IgD-negative memory B cell (primary cell): ENCODE measurements at regions not wholly inside any gene's neighbourhood (a gene's known extent, or its start where the extent isn't known, plus 50 kb on each side); places are given as distances from the start of the nearest gene placed in this dataset.
"Not testable (repeated sequence)": the region's sequence is repeated elsewhere in the genome, so short reads cannot be mapped to it uniquely, and the experiment has no call there.

Experiments used
- H3K27ac Mint-ChIP-seq, 3 donors: one replicate each; pipeline ENCODE4 v1.8.0; 2020 to 2022; ENCODE audit warnings: mild to moderate bottlenecking in 3 of 3, mixed read lengths in 3 of 3, moderate library complexity in 1 of 3
- H3K27me3 Mint-ChIP-seq: one replicate; pipeline ENCODE4 v1.8.0; 2021; ENCODE audit warnings: mixed read lengths
- H3K36me3 Mint-ChIP-seq: one replicate; pipeline ENCODE4 v1.8.0; 2020; ENCODE audit warnings: mild to moderate bottlenecking, mixed read lengths
- H3K4me1 Mint-ChIP-seq, 3 donors: one replicate each; pipeline ENCODE4 v1.8.0; 2020 to 2022; ENCODE audit warnings: mixed read lengths in 3 of 3, mild to moderate bottlenecking in 1 of 3
- H3K4me3 Mint-ChIP-seq, 4 donors: one replicate each; pipeline ENCODE4 v1.8.0; 2020 to 2022; ENCODE audit warnings: mild to moderate bottlenecking in 4 of 4, mixed read lengths in 4 of 4, moderate library complexity in 3 of 4
- H3K9me3 Mint-ChIP-seq, 3 donors: one replicate each; pipeline ENCODE4 v1.8.0; 2020 to 2021; ENCODE audit warnings: mixed read lengths in 3 of 3, mild to moderate bottlenecking in 1 of 3

DNA sequence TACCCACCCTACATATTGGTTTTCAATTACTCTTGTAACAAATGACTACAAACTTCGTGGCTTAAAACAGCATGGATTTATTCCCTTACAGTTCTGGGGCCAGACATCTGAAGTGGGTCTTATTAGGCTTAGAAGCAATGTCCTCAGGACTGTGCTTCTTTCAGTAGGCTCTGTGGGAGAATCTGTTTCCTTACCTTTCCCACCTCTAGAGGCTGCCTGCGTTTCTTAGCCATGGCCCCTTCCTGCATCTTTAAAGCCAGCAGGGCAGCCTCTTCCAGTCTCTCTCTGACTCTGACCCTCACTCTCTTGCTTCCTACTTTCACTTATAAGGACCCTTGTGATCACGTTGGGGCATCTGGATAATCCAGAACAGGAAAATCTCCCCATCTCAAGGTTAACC lies 252.5 kb upstream of the PGRMC2 start:
- Mint-ChIP-seq H3K27ac (no peak overlapping the region), H3K9me3 (no peaks in the 10 kb centered on the region), H3K4me1 (no peaks in the 10 kb centered on the region), H3K36me3 (peaks cover 2% of the 10 kb centered on the region), H3K4me3 (no peak overlapping the region), H3K27me3 (peaks cover 3% of the 10 kb centered on the region)

DNA sequence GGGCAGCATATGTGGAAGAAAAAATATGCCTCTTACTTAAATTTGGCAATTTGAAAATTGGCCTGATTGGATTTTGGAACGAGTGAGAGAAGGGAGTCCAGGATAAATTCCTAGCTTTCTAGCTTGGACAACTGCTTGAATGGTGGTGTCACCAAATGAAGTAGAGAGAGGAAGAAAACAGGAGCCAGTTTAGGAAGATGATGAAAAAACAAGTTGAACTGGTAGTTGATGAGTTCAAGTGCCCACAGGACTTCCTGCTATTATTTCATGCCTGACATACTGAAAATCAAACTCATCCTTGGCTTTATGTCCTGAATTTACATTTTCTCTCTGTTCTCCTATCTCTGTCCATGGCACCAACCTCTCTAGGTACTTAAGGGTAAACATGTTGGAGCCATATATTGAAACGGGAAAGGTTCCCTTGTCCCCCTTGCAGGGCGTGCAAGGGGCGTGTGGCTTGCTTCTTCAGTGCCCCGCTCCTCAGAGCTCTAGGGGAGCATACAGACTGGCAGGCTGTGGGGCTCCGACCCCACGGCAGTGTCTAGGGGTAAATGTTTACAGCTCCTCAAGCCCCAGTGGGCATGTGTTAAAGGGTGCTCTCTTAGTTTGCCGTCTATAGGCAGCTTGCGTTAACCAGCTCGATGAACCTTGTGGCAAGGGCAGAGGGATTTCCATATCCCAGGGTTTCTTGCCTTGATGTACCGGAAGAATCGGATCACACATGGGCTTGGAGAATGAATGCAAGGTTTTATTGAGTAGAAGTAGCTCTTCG lies 250.7 kb upstream of the PGRMC2 start:
- Mint-ChIP-seq H3K4me3 (no peak overlapping the region), H3K4me1 (no peaks in the 10 kb centered on the region), H3K36me3 (peaks cover 2% of the 10 kb centered on the region), H3K27me3 (peaks cover 4% of the 10 kb centered on the region), H3K9me3 (peaks cover 0 to 1% (median 0%) of the 10 kb centered on the region in 3 donors), H3K27ac (no peak overlapping the region)

DNA sequence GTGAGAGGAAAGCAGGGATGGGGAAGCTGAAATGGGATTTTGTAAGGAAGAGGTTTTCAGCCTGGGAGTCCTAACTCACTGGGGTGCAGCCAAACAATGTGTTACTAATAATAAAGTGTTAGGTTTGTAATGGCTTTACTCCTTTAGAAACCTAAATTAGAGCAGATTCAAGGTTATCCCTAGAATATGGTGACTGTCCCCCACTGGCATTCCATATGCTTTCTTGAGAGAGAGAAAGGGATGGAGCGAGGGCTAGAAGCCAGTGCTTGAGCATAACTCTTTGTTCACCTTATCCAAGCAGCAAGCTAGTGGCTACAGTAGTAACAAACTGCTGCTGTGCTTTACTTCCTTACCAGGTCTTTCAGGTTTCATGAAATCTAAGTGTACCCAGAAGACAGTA lies 249.1 kb upstream of the PGRMC2 start:
- peaks cover 4% of the 10 kb centered on the region for H3K27me3 Mint-ChIP-seq
- H3K36me3 Mint-ChIP-seq = peaks cover 2% of the 10 kb centered on the region
- H3K27ac Mint-ChIP-seq = no peak overlapping the region
- peaks cover 0 to 1% (median 0%) of the 10 kb centered on the region in 3 donors for H3K9me3 Mint-ChIP-seq
- H3K4me3 Mint-ChIP-seq = no peak overlapping the region
- peaks cover 0 to 3% (median 0%) of the 10 kb centered on the region in 3 donors for H3K4me1 Mint-ChIP-seq

DNA sequence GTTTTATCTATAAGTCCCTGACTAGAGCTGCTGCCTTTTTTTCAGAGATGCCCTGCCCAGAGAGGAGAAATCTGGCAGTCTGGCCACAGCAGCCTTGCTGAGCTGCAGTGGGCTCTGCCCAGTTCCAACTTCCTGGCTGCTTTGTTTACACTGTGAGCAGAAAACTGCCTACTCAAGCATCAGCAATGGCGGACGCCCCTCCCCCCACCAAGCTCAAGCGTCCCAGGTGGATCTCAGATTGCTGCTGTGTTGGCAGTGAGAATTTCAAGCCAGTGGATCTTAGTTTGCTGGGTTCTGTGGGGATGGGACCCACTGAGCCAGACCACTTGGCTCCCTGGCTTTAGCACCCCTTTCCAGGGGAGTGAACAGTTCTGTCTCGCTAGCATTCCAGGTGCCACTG lies 247.9 kb upstream of the PGRMC2 start:
- not testable (repeated sequence) for H3K4me3 Mint-ChIP-seq, H3K27ac Mint-ChIP-seq, H3K9me3 Mint-ChIP-seq, H3K36me3 Mint-ChIP-seq, H3K27me3 Mint-ChIP-seq, H3K4me1 Mint-ChIP-seq

DNA sequence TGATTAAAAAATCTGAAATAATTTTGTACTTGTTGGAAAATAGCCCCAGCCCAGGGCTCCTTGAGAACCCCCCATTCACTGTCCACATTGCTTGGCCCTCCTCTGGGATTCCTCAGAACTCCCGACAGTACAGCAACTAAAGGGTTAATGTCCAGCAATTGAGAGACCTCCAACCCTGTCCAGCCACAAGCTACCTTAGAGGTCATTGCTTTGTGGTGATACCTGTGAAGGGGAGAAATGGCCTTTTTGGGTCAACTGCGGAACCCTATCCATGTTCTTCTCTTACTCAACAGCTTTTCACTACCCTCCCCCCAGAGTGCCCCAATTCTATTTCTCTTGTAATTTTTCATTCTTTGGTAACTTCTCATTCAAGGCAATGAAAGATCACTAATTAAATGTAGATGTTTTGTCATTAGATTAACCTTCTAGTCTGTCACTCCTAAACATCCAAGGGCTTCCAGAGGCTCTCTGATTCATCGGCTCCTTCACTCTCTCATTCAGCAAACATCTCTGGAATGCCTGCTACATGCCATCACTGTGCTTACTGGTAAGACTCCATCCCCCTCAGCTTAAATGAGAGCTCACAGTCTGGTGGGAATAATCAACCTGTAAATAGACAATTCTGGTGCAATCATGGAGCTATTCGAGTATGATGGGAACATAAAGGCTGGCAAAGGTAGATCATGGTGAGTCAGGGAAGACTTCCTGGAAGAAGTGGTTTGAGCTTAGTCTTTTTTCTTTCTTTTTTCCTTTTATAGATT lies 241.4 kb upstream of the PGRMC2 start:
- peaks cover 0 to 2% (median 0%) of the 10 kb centered on the region in 3 donors for H3K9me3 Mint-ChIP-seq
- H3K4me3 Mint-ChIP-seq = no peak overlapping the region
- H3K36me3 Mint-ChIP-seq = no peaks in the 10 kb centered on the region
- H3K4me1 Mint-ChIP-seq = peaks cover 2 to 8% (median 4%) of the 10 kb centered on the region in 3 donors
- no peaks in the 10 kb centered on the region for H3K27me3 Mint-ChIP-seq
- H3K27ac Mint-ChIP-seq = no peak overlapping the region

DNA sequence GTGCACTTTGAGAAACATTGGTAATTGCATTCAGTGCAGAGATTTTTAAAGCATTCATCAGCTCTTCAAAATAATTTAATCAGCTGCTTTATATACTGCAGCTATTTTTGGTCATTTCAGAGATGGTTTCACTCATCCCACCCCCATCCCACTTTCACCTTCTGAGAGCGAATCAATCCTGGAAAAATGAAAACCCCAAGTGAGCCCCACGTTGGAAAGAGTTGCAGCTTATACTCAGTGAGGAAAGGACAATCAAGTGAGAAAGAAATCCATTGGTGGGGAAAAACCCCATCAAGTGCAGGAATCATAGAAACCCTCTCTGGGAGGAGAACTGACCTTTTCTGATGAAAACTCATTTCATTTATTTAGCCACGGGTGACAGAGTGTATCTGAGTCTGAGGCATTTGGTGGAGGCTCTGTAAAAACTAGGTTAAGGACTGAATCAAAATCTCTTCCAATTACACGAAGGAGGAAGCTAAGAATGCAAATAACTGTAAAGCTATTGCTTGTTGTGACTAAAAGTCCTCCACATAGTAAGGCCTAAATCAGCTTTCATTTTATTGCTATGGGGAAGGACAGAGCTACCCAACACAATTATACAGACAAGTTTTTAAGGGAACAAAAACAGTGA lies 240.4 kb upstream of the PGRMC2 start:
- Mint-ChIP-seq H3K27me3 (peaks cover 1% of the 10 kb centered on the region), H3K27ac (peak overlapping the region in 1 of 3 donors; percentile 30), H3K4me1 (peaks cover 2 to 8% (median 4%) of the 10 kb centered on the region in 3 donors), H3K4me3 (no peak overlapping the region), H3K36me3 (no peaks in the 10 kb centered on the region), H3K9me3 (peaks cover 0 to 2% (median 0%) of the 10 kb centered on the region in 3 donors)

DNA sequence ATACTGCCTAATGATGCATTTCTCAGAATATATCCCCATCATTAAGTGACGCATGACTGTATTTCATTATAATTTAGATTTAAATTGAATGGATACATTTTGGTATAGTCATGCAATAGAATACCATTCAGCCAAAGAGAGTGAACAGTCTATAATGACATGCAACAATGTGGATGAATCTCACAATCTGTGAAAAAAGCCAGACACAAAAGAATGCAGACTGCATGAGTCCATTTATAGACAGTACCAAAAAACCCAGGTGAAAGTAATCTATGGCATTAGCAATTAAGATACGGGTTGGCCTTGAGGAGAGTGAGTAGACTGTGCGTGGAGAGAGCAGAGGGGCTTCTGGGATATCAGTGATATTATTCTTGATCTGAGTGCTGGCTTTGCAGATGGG lies 239.7 kb upstream of the PGRMC2 start:
- H3K4me1 Mint-ChIP-seq = peaks cover 2 to 5% (median 4%) of the 10 kb centered on the region in 3 donors
- peaks cover 1% of the 10 kb centered on the region for H3K27me3 Mint-ChIP-seq
- H3K27ac Mint-ChIP-seq = no peak overlapping the region

DNA sequence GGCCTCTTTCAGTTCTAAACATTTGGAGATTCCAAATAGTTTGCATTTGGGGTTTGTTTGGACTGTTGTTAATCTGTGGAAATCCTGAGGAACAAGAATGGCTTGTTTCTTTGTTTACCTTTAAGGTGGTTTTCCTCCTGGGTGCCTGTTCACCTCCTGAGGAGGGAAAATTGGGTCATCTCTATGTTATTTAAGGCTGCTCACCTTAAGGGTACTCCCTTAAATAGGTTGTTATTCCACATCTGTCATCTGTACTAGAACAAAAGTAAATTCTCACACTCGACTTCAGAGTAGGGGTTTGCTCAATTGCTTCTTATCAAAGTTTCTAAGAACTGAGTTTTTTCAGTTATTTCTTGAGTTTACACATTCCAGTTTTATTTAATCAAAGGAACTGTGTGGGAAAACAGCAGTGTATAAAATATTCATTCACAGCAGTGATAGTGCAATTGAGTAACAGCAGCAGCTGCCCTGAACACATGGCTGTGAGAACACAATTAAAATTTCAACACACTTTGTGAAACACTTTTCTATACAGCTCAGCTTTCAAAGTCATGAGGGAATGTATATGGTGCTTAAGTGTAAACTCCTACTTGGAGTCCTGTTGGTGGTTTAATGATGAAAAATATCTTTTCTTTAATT lies 238.5 kb upstream of the PGRMC2 start:
- Mint-ChIP-seq H3K9me3 (peaks cover 0 to 9% (median 0%) of the 10 kb centered on the region in 3 donors), H3K27ac (no peak overlapping the region), H3K27me3 (peaks cover 3% of the 10 kb centered on the region), H3K36me3 (no peaks in the 10 kb centered on the region), H3K4me1 (peaks cover 2 to 5% (median 4%) of the 10 kb centered on the region in 3 donors), H3K4me3 (no peak overlapping the region)

More for the DNA sequence above, 239.7 kb upstream of the PGRMC2 start:
- peaks cover 0 to 4% (median 0%) of the 10 kb centered on the region in 3 donors for H3K9me3 Mint-ChIP-seq
- H3K36me3 Mint-ChIP-seq = no peaks in the 10 kb centered on the region
- H3K4me3 Mint-ChIP-seq = no peak overlapping the region

DNA sequence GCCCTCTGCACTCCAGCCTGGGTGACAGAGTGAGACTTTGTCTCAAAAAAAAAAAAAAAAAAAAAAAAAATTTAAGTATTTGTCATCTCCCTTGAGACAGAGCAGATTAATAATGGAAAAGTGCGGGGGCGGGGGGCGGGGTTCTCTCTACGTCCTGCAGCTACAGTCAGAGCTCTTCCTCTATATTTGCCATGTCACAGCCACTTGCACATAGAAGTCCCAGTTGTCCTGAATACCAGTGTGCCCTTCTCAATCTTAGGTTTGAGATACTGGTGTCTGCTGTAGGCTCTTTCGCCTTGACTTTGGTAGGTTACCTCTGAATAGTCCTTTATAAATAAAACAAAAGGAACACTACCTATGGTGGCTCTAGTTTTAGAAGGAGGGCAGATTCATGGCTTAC lies 237.8 kb upstream of the PGRMC2 start:
- no peaks in the 10 kb centered on the region for H3K36me3 Mint-ChIP-seq
- no peak overlapping the region for H3K27ac Mint-ChIP-seq
- H3K4me3 Mint-ChIP-seq = no peak overlapping the region
- peaks cover 3% of the 10 kb centered on the region for H3K27me3 Mint-ChIP-seq
- peaks cover 0 to 9% (median 0%) of the 10 kb centered on the region in 3 donors for H3K9me3 Mint-ChIP-seq
- H3K4me1 Mint-ChIP-seq = peaks cover 2 to 5% (median 4%) of the 10 kb centered on the region in 3 donors

DNA sequence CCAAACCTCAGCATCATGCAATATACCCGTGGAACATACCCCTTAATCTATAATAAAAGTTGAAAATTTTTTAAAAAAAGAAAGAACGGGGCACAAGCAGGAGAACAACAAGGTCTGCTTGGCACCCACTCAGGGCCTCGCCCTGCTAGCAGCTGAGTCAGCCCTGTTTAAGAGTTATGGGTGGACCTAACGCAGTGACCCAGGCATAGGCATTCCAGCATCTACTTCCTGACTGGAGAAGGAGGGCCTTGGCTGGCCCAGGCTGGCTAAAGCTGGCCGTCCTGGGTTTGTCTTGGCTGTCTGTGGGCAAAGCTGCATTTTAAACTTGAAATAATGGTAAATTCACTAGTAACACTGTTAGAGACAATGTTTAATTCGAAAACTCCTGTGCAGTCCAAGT lies 236.7 kb upstream of the PGRMC2 start:
- peaks cover 2 to 5% (median 4%) of the 10 kb centered on the region in 3 donors for H3K4me1 Mint-ChIP-seq
- H3K9me3 Mint-ChIP-seq = peaks cover 0 to 9% (median 0%) of the 10 kb centered on the region in 3 donors
- H3K27ac Mint-ChIP-seq = no peak overlapping the region

DNA sequence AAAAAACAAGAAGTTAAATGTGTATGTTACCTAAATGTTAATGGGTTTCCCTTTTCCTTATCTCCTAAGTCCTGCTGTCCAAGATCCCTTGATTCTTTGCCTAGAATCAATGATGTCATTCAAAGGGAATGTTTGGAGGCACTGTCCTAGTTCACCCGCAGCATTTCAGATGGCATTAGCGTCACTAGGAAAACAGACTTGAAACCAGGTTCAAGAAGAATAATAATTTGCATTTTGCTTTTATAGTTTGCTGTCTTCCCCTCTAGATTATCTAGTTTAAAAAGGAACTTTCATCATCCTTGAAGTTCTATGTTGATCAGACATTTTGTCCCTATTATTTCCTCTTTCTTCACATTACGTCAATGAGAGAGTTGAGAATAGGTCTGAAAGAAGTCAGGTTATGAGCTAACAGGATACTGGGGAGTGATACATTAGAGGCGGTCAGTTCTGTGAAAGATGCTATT lies 234.1 kb upstream of the PGRMC2 start:
- peaks cover 3% of the 10 kb centered on the region for H3K27me3 Mint-ChIP-seq
- H3K27ac Mint-ChIP-seq = no peak overlapping the region
- peaks cover 0 to 5% (median 4%) of the 10 kb centered on the region in 3 donors for H3K4me1 Mint-ChIP-seq
- no peaks in the 10 kb centered on the region for H3K36me3 Mint-ChIP-seq
- no peak overlapping the region for H3K4me3 Mint-ChIP-seq
- peaks cover 0 to 9% (median 0%) of the 10 kb centered on the region in 3 donors for H3K9me3 Mint-ChIP-seq

More for the DNA sequence above, 236.7 kb upstream of the PGRMC2 start:
- Mint-ChIP-seq H3K27me3 (peaks cover 3% of the 10 kb centered on the region), H3K4me3 (no peak overlapping the region), H3K36me3 (no peaks in the 10 kb centered on the region)

DNA sequence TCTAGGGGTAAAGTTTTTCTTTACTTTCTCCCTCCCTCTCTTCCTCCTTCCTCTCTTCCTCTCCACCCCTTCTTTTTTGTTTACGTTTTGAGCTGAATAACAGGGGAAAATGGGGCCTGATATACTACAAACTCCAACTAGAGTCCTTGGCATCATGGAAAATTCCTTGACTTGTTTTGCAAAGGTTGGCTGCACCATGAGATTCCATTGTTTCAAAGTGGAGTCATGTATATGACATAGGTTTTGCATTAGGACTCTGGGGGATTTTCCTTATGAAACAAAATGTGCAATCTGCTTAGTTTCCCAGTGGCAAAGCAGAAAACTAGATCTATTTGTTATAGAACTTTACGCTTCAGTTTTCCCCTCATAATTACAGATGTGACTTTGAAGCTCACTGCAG lies 233.5 kb upstream of the PGRMC2 start:
- no peak overlapping the region for H3K4me3 Mint-ChIP-seq
- no peak overlapping the region for H3K27ac Mint-ChIP-seq
- peaks cover 0 to 9% (median 0%) of the 10 kb centered on the region in 3 donors for H3K9me3 Mint-ChIP-seq
- H3K36me3 Mint-ChIP-seq = no peaks in the 10 kb centered on the region
- H3K4me1 Mint-ChIP-seq = peaks cover 0 to 5% (median 4%) of the 10 kb centered on the region in 3 donors
- peaks cover 3% of the 10 kb centered on the region for H3K27me3 Mint-ChIP-seq

DNA sequence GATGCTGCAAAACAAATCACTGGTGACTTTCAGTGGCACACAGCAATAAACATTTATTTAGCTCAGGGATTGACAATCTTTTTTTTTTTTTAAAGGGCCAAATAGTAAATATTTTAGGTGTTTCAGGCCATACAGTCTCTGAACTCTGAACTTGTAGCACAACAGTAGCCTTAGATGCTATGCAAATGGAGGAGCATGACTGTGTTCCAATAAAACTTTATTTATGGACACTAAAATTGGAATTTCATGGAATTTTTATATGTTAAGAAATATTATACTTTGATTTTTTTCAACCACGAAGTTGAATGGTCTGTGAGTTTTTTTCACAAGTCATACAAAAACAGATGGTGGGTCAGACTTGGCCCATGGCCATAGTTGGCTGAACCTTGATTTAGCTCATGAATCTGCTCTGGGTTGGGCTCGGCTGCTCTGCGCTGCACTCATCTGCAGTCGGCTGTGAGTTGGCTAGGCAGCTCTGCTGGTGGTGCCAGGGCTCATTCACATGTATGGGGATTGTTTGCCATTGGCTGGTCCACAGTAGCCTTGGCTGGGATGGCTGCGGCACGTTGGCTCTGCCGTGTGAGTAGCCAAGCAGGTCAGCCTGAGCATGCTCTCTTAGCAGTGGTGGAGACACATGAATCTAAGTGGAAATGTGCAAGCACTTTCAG lies 231.7 kb upstream of the PGRMC2 start:
- no peak overlapping the region for H3K27ac Mint-ChIP-seq
- H3K27me3 Mint-ChIP-seq = peaks cover 3% of the 10 kb centered on the region
- H3K4me3 Mint-ChIP-seq = no peak overlapping the region
- peaks cover 2% of the 10 kb centered on the region for H3K36me3 Mint-ChIP-seq
- no peaks in the 10 kb centered on the region for H3K4me1 Mint-ChIP-seq
- H3K9me3 Mint-ChIP-seq = peaks cover 0 to 7% (median 0%) of the 10 kb centered on the region in 3 donors
